Large intestine (tissue), 3 donors: ENCODE measurements at regions not wholly inside any gene's neighbourhood (a gene's known extent, or its start where the extent isn't known, plus 50 kb on each side); places are given as distances from the start of the nearest gene placed in this dataset.
"Not testable (repeated sequence)": the region's sequence is repeated elsewhere in the genome, so short reads cannot be mapped to it uniquely, and the experiment has no call there.

Experiments
- DNase-seq, 2 donors: peaks; one replicate each; pipeline versions ENCODE4 v3.0.0 to v3.0.0-alpha.2; 2013
- H3K27ac ChIP-seq: one replicate; pipeline ENCODE4 v1.5.1; 2013; ENCODE audit warnings: low read length
- H3K27me3 ChIP-seq: 2 replicates; pipeline ENCODE4 v1.6.1; 2013; ENCODE audit warnings: low read length; ENCODE audit not compliant: control insufficient read depth, insufficient read depth
- H3K36me3 ChIP-seq: 2 replicates; pipeline ENCODE4 v1.6.1; 2013; ENCODE audit warnings: low read length; ENCODE audit not compliant: control insufficient read depth, insufficient read depth
- H3K4me1 ChIP-seq: one replicate; pipeline ENCODE4 v1.6.1; 2013; ENCODE audit warnings: low read length; ENCODE audit not compliant: control insufficient read depth, insufficient read depth
- H3K4me3 ChIP-seq: one replicate; pipeline ENCODE4 v1.5.1; 2013; ENCODE audit warnings: low read length
- H3K9me3 ChIP-seq: one replicate; pipeline ENCODE4 v1.6.1; 2013; ENCODE audit warnings: mild to moderate bottlenecking, low read depth, low read length, moderate library complexity; ENCODE audit not compliant: control insufficient read depth
- WGBS: methylation state at CpG from one replicate; pipeline ENCODE4 v1.1.5; 2013; ENCODE audit warnings: low lambda C conversion rate; ENCODE audit not compliant: insufficient coverage; 5-methylcytosine and 5-hydroxymethylcytosine counted together

GRCh38 chr3:164781755-164782154, 296.5 kb downstream of the SI start:
- H3K36me3 ChIP-seq, result no peaks in the 10 kb centered on the region
- H3K4me1 ChIP-seq, result no peaks in the 10 kb centered on the region
- no peak overlapping the region for H3K4me3 ChIP-seq
- H3K27me3 ChIP-seq, result no peaks in the 10 kb centered on the region
- DNase-seq, result no peak
- peaks cover 11% of the 10 kb centered on the region for H3K9me3 ChIP-seq
- no peak overlapping the region for H3K27ac ChIP-seq

DNA sequence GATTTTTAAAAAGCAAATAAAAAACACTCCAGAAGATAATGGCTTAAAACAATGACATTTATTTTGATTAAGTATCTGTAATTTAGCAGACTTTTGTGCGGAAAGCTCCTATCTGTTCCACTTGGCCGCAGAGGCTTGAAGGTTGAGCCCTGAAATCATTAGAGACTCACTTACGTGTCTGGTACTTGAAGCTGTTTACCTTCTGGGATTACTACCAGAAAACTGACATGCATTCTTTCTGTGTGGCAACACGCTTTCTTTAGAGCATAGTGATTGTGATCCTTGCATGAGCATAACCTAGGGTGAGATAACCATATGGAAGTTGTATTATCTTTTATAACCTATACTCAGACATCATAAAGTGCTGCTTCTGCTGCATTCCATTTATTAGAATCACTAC, 298.5 kb downstream of the SI start:
- no peaks in the 10 kb centered on the region for H3K36me3 ChIP-seq
- H3K27ac ChIP-seq, result no peak overlapping the region
- H3K27me3 ChIP-seq, result no peaks in the 10 kb centered on the region
- WGBS, result 0% methylated on average over 1 of the region's 4 CpGs
- no peaks in the 10 kb centered on the region for H3K4me1 ChIP-seq
- no peak overlapping the region for H3K4me3 ChIP-seq
- peaks cover 11% of the 10 kb centered on the region for H3K9me3 ChIP-seq
- DNase-seq, result no peak

DNA sequence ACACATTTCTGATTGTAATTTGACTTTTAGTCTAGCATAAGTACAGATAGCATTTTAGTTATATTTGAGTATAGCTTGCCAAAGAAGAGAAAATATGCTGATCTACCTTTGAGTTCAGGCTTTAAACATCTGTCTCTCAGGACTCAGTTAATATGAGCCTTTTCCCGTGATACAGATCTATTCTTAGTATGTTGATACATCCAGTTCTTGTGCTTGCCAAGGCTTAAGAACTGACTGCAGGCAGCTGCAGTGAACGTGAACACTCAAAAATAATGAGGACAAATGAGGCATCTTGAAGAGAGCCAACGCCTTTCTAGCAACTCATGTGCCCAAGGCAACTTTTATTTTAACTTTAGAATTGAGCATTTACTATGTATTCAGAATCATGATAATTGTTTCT, 325.5 kb downstream of the SI start:
- DNase-seq, result no peak
- H3K27ac ChIP-seq, result no peak overlapping the region
- WGBS, result no CpG with 5 or more reads among the region's 3 CpGs
- no peak overlapping the region for H3K4me3 ChIP-seq
- H3K36me3 ChIP-seq, result no peaks in the 10 kb centered on the region
- no peaks in the 10 kb centered on the region for H3K4me1 ChIP-seq
- no peaks in the 10 kb centered on the region for H3K9me3 ChIP-seq
- no peaks in the 10 kb centered on the region for H3K27me3 ChIP-seq

DNA sequence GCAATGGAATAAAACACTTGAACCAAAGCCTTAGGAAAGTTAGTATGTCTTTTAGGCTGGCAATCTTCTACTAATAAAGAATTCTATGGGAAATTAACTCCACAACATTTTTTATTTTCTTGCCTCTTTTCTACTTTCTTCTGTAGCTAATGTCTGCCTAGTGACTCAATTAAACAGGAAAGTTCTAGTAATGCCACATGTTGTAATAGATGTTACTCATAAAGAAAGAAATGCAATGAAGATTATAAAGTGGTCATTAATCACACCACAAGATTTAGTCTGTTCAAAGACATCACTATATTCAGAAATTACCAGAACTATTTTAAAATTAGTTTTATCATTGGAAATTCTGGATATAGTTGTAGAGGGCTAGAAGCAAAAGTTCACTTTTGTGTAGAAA, 329.7 kb downstream of the SI start:
- H3K9me3 ChIP-seq, result no peaks in the 10 kb centered on the region
- no peak overlapping the region for H3K27ac ChIP-seq

GRCh38 chr3:164741869-164742268, 336.4 kb downstream of the SI start:
- no peak for DNase-seq
- Histone ChIP-seq H3K36me3 (no peaks in the 10 kb centered on the region), H3K4me1 (no peaks in the 10 kb centered on the region), H3K27ac (no peak overlapping the region), H3K27me3 (no peaks in the 10 kb centered on the region), H3K9me3 (no peaks in the 10 kb centered on the region), H3K4me3 (no peak overlapping the region)
- WGBS, result no CpG with 5 or more reads among the region's 6 CpGs

More for the DNA sequence above, 329.7 kb downstream of the SI start:
- Histone ChIP-seq H3K36me3 (no peaks in the 10 kb centered on the region), H3K4me3 (no peak overlapping the region), H3K4me1 (no peaks in the 10 kb centered on the region), H3K27me3 (no peaks in the 10 kb centered on the region)
- no peak for DNase-seq

GRCh38 chr3:164737174-164737573, 341.1 kb downstream of the SI start:
- H3K4me1 ChIP-seq, result no peaks in the 10 kb centered on the region
- DNase-seq, result no peak
- WGBS, result no CpG with 5 or more reads among the region's 1 CpG
- no peaks in the 10 kb centered on the region for H3K9me3 ChIP-seq
- H3K27me3 ChIP-seq, result no peaks in the 10 kb centered on the region
- H3K36me3 ChIP-seq, result no peaks in the 10 kb centered on the region
- H3K27ac ChIP-seq, result no peak overlapping the region
- H3K4me3 ChIP-seq, result no peak overlapping the region

DNA sequence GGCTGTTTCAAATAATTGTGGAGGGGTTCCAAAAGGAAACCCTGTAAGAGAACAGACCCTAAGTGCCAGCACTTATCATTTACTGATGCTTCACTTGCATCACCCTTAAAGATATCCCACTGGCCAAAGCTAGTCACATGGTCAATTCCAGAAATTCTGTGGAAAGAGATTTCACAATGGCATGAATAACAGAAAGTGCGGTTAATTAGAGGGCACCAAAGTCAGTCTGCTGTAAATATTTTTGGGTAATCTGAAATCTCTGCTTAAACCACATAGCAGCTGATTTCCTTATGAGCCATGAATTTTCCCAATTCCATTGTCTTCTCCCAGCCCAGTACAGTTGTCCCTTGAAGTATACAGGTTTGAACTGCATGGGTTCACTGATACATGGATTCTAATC, 346.1 kb downstream of the SI start:
- Histone ChIP-seq H3K36me3 (no peaks in the 10 kb centered on the region), H3K4me1 (no peaks in the 10 kb centered on the region), H3K4me3 (no peak overlapping the region), H3K27me3 (no peaks in the 10 kb centered on the region), H3K9me3 (no peaks in the 10 kb centered on the region), H3K27ac (no peak overlapping the region)
- no CpG with 5 or more reads among the region's 1 CpG for WGBS
- no peak for DNase-seq

GRCh38 chr3:164730815-164731360, 347.4 kb downstream of the SI start:
- WGBS, result no CpG with 5 or more reads among the region's 6 CpGs
- H3K4me1 ChIP-seq, result no peaks in the 10 kb centered on the region
- H3K27me3 ChIP-seq, result no peaks in the 10 kb centered on the region
- H3K4me3 ChIP-seq, result no peak overlapping the region
- no peaks in the 10 kb centered on the region for H3K9me3 ChIP-seq
- H3K36me3 ChIP-seq, result no peaks in the 10 kb centered on the region
- no peak overlapping the region for H3K27ac ChIP-seq
- no peak for DNase-seq

DNA sequence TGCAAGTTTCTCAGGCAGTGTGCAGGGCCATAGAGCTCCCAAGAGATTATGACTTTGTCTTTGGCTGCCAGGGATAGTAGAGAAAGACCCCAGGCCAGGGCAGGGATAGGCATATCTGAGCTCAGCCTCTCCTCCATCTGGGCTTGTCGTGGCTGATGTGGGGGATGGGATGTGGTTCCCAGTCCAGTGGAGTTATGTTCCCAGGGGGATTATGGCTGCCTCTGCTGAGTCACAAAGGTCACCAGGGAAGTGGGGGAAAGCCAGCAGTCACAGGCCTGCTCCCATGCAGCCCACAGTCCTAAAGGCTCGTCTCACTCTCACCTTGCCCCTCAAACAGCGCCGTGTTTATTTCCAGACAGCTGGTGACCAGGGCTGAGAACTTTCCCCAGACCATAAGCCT, 354.9 kb downstream of the SI start:
- no peak overlapping the region for H3K4me3 ChIP-seq
- no peaks in the 10 kb centered on the region for H3K36me3 ChIP-seq
- WGBS, result no CpG with 5 or more reads among the region's 4 CpGs
- H3K4me1 ChIP-seq, result no peaks in the 10 kb centered on the region
- no peak overlapping the region for H3K27ac ChIP-seq
- H3K27me3 ChIP-seq, result no peaks in the 10 kb centered on the region
- no peaks in the 10 kb centered on the region for H3K9me3 ChIP-seq
- DNase-seq, result no peak

- not testable (repeated sequence) for DNase-seq, H3K27ac ChIP-seq, H3K4me3 ChIP-seq, H3K27me3 ChIP-seq, H3K4me1 ChIP-seq, H3K9me3 ChIP-seq, H3K36me3 ChIP-seq
- WGBS, result no CpG with 5 or more reads among the region's 13 CpGs
These were observed 375.5 kb downstream of the SI start for GRCh38 chr3:164702808-164703207.

- Histone ChIP-seq H3K9me3 (no peaks in the 10 kb centered on the region), H3K36me3 (no peaks in the 10 kb centered on the region), H3K4me3 (no peak overlapping the region), H3K4me1 (no peaks in the 10 kb centered on the region), H3K27ac (no peak overlapping the region), H3K27me3 (no peaks in the 10 kb centered on the region)
- DNase-seq, result no peak
- WGBS, result 80% methylated on average over 1 of the region's 1 CpG
These were observed 390.4 kb downstream of the SI start for GRCh38 chr3:164687902-164688301.
